ENCODE measurements at regions not wholly inside any gene's neighbourhood (a gene's known extent, or its start where the extent isn't known, plus 50 kb on each side); places are given as distances from the start of the nearest gene placed in this dataset.
"Not testable (repeated sequence)": the region's sequence is repeated elsewhere in the genome, so short reads cannot be mapped to it uniquely, and the experiment has no call there.

DNA sequence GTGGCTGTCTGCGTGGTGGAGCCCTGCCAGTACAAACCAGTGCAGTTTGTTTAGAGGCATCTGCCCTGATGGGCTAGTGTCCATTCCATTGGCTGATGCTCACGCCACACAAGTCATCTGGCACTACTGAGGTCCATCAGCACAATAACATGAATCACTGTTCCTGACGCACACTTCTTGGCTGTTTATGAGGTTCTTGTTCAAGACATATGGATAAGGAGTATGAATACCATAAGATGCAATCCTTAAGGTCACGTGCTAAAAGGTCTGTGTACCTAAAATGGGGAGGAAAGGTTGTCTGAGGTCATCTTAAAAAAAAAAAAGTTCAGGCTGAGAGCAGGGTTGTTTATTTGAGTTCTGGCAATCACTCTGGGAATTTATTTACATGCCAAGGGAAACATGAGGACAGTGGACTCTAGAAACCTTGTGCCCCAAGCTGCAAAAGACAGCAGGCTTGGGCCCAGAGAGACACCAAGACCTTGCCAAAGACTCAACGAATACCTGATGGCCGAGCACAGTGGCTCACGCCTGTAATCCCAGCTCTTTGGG, 54.1 kb upstream of the SHLD1 start:
- DNase-seq, result peak; percentile 46

DNA sequence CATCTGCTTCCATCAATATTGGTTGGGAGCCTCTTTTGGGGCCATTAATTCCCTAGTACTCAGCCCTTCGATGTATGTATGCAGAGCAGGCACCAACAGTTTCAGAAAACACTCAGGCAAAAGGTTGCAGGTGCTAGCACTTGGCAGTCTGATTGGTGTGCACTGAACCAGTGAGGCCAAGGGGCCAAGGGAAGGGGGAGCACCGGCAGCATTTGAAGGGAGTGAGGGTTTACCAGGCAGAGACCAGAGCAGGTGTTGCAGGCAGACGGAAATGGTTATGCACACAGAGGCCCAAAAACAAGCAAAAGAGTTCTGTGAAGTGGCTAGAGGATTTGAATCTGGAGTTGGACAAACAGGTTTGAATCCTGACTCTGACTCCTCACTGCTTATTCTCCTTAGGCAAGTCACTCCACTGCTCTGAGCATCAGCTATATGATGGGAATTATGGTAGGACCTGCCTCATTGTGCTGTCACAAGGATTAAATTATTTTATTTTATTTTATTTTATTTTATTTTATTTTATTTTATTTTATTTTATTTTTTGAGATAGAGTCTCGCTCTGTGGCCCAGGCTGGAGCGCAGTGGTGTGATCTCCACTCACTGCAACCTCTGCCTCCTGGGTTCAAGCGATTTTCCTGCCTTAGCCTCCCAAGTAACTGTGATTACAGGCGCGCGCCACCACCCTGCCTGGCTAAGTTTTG, 58.1 kb upstream of the SHLD1 start:
- no peak for DNase-seq

GRCh38 chr20:5689463-5689862, 60.7 kb upstream of the SHLD1 start:
- peak; percentile 23 for DNase-seq

DNA sequence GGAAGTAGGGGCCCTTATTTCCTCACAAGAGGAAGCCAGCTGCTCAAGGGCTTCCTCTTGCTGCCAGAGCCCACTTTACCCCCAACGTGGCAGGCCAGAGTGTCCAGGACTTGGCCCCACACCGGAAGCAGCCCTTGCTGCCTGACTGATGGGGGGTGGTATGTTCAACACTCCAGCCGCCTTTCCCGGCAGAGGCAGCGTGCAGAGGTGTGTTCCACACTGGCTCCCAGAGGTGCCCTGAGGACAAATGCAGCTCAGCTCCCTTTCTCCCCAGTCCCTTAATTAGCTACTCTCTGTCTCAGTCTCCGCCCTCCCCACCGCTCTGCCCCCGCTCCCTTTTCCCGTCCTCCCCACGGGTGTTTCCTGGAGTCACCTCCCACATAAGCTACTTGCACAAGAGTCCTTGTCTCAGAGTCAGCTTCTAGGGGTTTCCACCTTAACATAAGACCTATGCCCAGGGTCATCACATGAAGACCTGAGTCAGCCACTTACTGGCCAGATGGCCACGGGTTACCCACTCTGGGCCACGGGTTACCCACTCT, 61.7 kb upstream of the SHLD1 start:
- DNase-seq, result peak; percentile 19

DNA sequence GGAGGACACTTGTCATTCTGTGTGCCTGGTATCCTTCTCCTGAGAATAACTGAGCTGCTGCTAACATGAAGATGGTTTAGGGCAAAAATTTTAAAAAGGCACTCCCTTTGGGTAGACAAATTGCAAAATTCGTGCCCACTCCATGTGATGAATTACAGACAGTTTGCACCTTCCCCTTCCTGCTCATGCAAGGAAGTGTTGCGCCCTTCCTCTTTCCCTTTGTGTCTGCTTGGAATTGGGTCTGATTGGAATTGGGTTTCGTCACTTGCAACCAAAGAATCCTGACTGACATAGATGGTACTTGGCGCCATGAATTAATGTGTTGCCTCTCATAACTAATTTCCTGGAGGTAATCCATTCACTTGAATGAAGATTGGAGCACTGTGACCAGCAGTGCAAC, 62.3 kb upstream of the SHLD1 start:
- no peak for DNase-seq

DNA sequence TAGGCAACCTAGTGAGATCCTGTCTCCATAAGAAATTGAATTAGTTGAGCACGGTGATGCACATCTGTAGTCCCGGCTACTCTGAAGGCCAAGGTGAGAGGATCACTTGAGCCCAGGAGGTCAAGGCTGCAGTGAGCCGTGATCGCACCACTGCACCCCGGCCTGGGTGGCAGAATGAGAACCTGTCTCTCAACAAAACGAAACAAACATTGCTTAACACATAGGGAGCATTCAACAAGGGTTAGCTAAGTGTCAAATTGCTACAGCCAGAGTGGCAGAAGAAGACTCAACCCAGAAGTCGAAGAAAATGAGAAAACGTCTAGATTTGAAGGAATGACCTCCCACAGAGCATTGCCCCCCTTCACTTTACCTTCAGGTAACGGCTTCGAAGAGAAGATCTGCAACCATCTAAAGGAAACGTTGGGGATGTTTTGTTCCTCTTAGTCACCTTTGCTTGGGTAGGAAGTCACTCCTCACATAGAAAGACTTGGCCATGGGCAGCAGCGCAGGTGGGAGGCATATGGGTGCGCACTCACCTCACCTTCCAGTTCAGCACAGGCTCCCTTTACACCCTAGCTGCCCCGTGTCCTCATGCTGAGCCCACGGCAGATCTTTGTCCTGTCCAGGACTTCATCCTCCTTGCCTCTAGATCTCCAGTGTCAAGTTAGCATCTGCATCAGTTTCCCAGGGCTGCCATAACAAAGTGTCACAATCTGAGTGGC, 63.7 kb upstream of the SHLD1 start:
- no peak for DNase-seq

DNA sequence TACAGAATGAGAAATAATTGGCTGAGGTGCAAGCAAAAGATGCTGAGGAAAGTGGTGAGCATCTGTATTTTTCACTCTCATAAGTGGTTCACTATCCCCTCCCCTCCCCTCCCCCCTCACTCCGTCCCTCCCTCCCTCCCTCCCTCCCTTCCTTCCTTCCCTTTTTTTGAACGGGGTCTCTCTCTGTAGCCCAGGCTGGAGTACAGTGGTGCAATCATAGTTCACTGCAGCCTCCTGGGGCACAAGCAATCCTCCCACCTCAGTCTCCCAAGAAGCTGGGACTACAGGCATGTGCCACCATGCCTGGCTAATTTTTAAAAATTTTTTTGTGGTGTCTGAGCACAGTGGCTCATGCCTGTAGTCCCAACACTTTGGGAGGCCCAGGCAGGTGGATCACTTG, 67.6 kb upstream of the SHLD1 start:
- DNase-seq, result not testable (repeated sequence)

DNA sequence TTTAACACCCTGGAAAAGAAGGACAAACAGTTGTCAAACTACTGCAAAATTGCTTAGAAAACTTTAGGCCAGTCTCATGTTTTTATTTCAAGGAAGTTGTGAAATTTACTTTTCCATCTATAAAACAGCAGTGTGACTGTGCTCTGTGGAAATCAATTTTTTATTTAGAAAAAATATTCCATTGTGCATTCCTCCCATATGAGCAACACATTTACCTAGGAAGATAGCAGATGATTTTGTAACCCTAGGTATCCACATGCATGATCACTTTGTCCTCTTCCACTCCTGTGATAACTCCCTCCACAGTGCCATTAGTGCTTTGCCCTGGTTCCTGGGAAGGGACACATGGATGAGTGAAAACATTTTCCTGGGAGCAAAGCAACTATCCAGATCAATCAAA, 69.4 kb upstream of the GPCPD1 start:
- no peak for DNase-seq

- no peak for DNase-seq
Observed at GRCh38 chr20:5678777-5679176, 68.0 kb upstream of the GPCPD1 start.

GRCh38 chr20:5677944-5678343, 67.1 kb upstream of the GPCPD1 start:
- not testable (repeated sequence) for DNase-seq

DNA sequence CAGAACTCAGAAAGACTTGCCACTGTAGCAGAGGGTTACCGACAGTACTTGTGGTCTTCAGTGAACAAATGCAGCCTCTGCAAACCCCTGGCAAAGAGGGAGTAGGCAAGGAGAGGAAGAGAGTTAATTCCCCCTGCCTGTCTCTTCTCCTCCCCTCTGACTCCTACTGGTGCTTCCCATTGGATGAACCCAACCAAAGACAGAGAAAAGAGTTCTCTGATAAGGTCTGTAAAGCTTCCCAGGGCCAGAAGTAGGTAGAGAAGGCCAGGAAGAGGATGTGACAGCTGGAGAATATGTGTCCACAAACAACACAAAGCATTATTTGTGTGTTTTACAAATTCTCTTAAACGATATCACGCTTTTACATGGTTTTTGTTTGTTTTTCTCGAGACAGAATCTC, 66.6 kb upstream of the GPCPD1 start:
- DNase-seq, result no peak

DNA sequence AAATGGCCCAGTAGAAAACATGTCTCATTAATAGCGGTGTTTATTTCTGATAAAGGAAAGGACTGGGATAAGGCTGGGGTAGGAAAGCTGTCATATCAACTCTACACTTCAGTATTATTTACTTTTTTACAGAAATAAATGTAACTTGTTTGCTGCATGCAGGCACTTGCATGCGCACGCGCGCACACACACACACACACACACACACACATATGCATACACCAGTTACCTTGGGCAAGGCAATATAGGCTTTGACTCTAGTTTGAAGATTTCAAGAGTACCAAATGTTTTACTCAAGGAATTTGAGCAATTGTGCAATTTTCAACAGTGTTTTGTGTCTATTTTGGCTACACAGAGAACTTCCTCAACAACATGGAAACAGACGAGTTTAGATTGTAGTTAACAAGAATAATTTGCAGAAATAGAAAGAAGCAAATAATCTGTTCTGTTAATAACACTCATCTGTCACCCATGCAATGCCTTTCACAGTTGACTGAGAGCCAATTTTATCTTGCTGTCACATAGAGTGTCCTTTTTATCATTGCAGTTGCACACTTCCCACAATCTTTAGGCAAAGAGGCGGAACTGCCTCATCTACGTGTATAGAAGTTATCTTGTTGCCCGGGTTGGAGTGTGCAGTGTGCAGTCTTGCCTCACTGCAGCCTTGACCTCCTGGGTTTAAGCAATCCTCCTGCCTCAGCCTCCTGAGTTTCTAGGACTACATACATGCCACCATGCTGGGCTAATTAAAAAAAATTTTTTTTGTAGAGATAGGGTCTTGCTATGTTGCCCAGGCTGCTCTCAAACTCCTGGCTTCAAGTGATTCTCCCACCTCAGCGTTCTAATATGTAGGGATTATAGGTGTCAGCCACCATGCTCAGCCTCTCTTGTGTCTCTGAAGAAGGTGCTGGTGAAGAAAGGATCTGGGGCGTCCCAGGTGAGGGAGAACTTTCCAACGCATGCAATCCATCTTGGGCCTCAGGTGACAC, 64.6 kb upstream of the GPCPD1 start:
- no peak for DNase-seq

GRCh38 chr20:5674176-5674660, 63.4 kb upstream of the GPCPD1 start:
- DNase-seq, result no peak

DNA sequence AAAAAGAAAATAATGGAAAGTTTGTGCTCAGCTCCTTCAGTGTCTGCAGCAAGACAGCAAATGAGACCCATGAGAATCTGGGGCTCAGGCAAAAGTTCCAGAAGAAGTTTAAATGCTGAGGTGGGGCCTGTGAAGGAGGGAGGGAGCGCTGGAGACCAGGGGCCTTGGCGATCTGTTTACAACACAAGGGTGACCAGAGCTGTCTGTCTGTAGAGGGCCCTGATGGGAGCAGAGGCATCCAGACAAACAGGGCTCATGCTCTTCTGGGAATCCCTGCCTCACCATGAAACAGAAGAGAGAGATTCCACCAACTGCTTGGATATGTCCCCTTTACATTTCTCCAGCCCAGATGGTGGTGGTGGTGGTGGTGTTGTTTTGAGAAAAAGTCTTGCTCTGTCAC, 60.1 kb upstream of the GPCPD1 start:
- no peak for DNase-seq

GRCh38 chr20:5670036-5670536, 59.3 kb upstream of the GPCPD1 start:
- DNase-seq, result no peak

- DNase-seq, result no peak
Observed at GRCh38 chr20:5668529-5668868, 57.7 kb upstream of the GPCPD1 start.

- DNase-seq, result no peak
Observed at GRCh38 chr20:5667705-5668528, 57.1 kb upstream of the GPCPD1 start.

DNA sequence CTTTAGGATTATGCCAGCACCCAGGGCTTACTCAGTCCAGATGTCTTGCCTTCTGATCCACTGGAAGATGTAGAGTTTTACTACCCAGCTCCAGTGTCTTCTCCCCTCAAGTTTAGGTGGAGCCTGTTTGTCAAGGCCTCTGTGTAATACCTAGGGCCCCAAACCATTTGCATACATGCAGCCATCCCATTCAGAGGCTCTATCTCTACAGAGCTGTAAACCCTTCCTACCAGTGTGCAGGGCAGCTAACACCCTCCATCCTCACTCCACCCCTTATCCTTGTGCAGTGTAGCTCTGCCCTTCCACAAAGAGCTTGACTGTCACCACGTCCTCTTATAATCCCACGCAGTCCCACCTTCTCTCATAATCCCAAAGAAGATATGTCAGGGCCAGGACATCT, 54.6 kb upstream of the GPCPD1 start:
- no peak for DNase-seq

- no peak for DNase-seq
Observed at GRCh38 chr20:5663396-5663795, 52.6 kb upstream of the GPCPD1 start.

GRCh38 chr20:5662769-5663168, 52.0 kb upstream of the GPCPD1 start:
- no peak for DNase-seq

- DNase-seq, result not testable (repeated sequence)
Observed at GRCh38 chr20:5660756-5661155, 50.0 kb upstream of the GPCPD1 start.
